Right lobe of liver (tissue), 4 donors: ENCODE measurements at regions not wholly inside any gene's neighbourhood (a gene's known extent, or its start where the extent isn't known, plus 50 kb on each side); places are given as distances from the start of the nearest gene placed in this dataset.

Experiments used
- POLR2A ChIP-seq: fragments of 450-650 bp; IDR thresholded peaks from one replicate; pipeline ENCODE4 v1.6.1; 2017; ENCODE audit warnings: antibody characterized with exemption, mild to moderate bottlenecking
- TF ChIP-seq, protein P1 (sequence below), 4 donors: fragments of 200-600 bp in 3 of 4; fragments of 450-650 bp in 1 of 4; IDR thresholded peaks; one replicate each; pipeline versions ENCODE4 v1.5.1 to v1.8.0; 2016 to 2022; ENCODE audit warnings: antibody characterized with exemption in 4 of 4, mild to moderate bottlenecking in 2 of 4
- donor health status: DM: no; HTN: no; CAD: no.
- donor health status: DM: no; HTN: no; CAD: no.
- donor health status: DM: no; HTN: yes; CAD: no.

DNA sequence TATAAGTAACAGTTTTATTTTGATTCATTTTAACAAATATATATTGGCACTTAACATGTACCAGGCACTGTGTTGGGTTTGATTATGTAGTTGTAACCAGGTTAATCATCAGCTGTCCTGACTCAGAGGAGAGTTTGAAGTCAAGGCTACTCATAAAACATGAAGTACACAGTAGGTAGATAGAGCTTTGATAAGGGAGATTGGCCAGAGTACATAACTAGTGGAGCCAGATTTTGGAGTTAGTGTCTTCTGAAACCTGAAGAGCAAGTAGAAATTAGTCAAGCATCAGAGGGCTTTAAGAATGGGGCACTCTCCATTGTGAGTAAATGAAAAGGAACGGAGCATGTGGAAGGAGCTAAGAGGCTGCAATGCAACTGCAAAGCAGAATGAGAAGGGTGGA is 333.9 kb downstream of the RFC3 start:
- TF ChIP-seq, protein P1, sequence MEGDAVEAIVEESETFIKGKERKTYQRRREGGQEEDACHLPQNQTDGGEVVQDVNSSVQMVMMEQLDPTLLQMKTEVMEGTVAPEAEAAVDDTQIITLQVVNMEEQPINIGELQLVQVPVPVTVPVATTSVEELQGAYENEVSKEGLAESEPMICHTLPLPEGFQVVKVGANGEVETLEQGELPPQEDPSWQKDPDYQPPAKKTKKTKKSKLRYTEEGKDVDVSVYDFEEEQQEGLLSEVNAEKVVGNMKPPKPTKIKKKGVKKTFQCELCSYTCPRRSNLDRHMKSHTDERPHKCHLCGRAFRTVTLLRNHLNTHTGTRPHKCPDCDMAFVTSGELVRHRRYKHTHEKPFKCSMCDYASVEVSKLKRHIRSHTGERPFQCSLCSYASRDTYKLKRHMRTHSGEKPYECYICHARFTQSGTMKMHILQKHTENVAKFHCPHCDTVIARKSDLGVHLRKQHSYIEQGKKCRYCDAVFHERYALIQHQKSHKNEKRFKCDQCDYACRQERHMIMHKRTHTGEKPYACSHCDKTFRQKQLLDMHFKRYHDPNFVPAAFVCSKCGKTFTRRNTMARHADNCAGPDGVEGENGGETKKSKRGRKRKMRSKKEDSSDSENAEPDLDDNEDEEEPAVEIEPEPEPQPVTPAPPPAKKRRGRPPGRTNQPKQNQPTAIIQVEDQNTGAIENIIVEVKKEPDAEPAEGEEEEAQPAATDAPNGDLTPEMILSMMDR (IDR thresholded peaks at IDR 0.05), result no peak
- TF ChIP-seq POLR2A, result no peak
